DOHH2 (cell line): ENCODE measurements at regions not wholly inside any gene's neighbourhood (a gene's known extent, or its start where the extent isn't known, plus 50 kb on each side); places are given as distances from the start of the nearest gene placed in this dataset.

Experiments
- EZH2phosphoT487 ChIP-seq: fragments of 200-600 bp; sonication (generic); IDR thresholded peaks from 2 replicates; pipeline ENCODE4 v1.6.1; 2017; ENCODE audit warnings: borderline replicate concordance, mild to moderate bottlenecking, antibody characterized with exemption, low read length, moderate library complexity, mixed read lengths
- TF ChIP-seq, protein P1 (sequence below): fragments of 200-600 bp; sonication (generic); IDR thresholded peaks from one replicate; pipeline ENCODE4 v1.5.1; 2014; ENCODE audit warnings: antibody characterized with exemption, mild to moderate bottlenecking, low read depth, low read length; ENCODE audit not compliant: poor library complexity, severe bottlenecking

DNA sequence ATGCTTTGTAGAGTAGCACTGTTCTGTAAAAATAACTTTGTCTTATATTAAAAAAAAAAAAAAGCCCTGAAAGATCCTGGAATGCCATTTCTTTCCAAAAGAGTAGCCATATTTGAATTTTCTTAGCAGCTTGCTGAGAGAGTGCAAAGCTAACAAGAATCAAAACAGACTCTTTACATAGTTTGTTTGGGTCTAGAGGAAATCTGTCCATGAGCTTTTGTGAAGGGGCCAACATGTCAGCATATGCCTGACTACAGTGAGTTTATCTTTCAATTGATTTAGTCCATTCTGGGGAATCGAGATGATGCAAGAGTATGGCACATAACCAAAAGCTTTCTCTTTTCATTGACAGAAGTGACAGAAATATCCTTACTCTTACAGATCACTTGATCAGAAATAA, 777.7 kb upstream of the ACVR2A start:
- TF ChIP-seq, protein P1, sequence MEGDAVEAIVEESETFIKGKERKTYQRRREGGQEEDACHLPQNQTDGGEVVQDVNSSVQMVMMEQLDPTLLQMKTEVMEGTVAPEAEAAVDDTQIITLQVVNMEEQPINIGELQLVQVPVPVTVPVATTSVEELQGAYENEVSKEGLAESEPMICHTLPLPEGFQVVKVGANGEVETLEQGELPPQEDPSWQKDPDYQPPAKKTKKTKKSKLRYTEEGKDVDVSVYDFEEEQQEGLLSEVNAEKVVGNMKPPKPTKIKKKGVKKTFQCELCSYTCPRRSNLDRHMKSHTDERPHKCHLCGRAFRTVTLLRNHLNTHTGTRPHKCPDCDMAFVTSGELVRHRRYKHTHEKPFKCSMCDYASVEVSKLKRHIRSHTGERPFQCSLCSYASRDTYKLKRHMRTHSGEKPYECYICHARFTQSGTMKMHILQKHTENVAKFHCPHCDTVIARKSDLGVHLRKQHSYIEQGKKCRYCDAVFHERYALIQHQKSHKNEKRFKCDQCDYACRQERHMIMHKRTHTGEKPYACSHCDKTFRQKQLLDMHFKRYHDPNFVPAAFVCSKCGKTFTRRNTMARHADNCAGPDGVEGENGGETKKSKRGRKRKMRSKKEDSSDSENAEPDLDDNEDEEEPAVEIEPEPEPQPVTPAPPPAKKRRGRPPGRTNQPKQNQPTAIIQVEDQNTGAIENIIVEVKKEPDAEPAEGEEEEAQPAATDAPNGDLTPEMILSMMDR = no peak
- TF ChIP-seq EZH2phosphoT487 = no peak
